Panc1 (cell line): ENCODE measurements at regions not wholly inside any gene's neighbourhood (a gene's known extent, or its start where the extent isn't known, plus 50 kb on each side); places are given as distances from the start of the nearest gene placed in this dataset.

Experiments
- ATAC-seq: fragments of 200-7000 bp; cut with Tn5 transposase; 2 replicates; pipeline ENCODE4 v1.9.1; 2020; ENCODE audit warnings: mild to moderate bottlenecking, moderate library complexity
- BruUV-seq: library from RNA; stranded (reverse); fragments of 400-500 nt; replicated peaks from 2 replicates; lab custom pipeline; 2021; lab: Mats Ljungman, UMichigan
- CTCF ChIA-PET: fragments of 300-600 bp; sonication (Branson Sonifier 250); formaldehyde crosslinking; loops from one replicate; lab custom pipeline; 2022; ENCODE audit warnings: antibody characterized with exemption; lab: Charles Lee
- POLR2A ChIA-PET: fragments of 300-600 bp; sonication (Branson Sonifier 250); formaldehyde crosslinking; loops from one replicate; lab custom pipeline; 2022; ENCODE audit warnings: antibody characterized with exemption; lab: Charles Lee
- DNase-seq: peaks from one replicate; pipeline ENCODE4 v3.0.0-alpha.2; 2010; ENCODE audit warnings: low read depth, low spot score
- H3K27ac ChIP-seq: 2 replicates; pipeline ENCODE4 v1.5.1; 2011; ENCODE audit warnings: mild to moderate bottlenecking, low read length, inconsistent platforms
- H3K27me3 ChIP-seq: fragments of 200-500 bp; sonication (Bioruptor generic); 2 replicates; pipeline ENCODE4 v1.6.0; 2014; ENCODE audit warnings: low read length, inconsistent platforms; ENCODE audit not compliant: control insufficient read depth, insufficient read depth
- H3K36me3 ChIP-seq: fragments of 200-500 bp; sonication (Bioruptor generic); 2 replicates; pipeline ENCODE4 v1.5.1; 2014; ENCODE audit warnings: inconsistent platforms, mild to moderate bottlenecking, low read length, moderate library complexity; ENCODE audit not compliant: control insufficient read depth, insufficient read depth
- H3K4me1 ChIP-seq: 2 replicates; pipeline ENCODE4 v1.5.1; 2011; ENCODE audit warnings: inconsistent platforms, mild to moderate bottlenecking, low read length, moderate library complexity; ENCODE audit not compliant: control insufficient read depth, insufficient read depth
- H3K4me3 ChIP-seq, 2 experiments: 2 replicates each; pipeline ENCODE4 v1.5.1; 2011 to 2012; ENCODE audit warnings: low read depth in 2 of 2, low read length in 2 of 2, mild to moderate bottlenecking in 2 of 2, inconsistent platforms in 1 of 2, moderate library complexity in 1 of 2
- H3K9me3 ChIP-seq: fragments of 200-500 bp; sonication (Bioruptor generic); 2 replicates; pipeline ENCODE4 v1.5.1; 2014; ENCODE audit warnings: low read depth, mild to moderate bottlenecking, inconsistent platforms, low read length, moderate library complexity; ENCODE audit not compliant: control insufficient read depth, insufficient read depth
- POLR2AphosphoS5 ChIP-seq: IDR thresholded peaks from 2 replicates; pipeline ENCODE4 v1.6.1; 2012; ENCODE audit warnings: mild to moderate bottlenecking, low read depth, low read length, moderate library complexity
- SIN3A ChIP-seq: IDR thresholded peaks from 2 replicates; pipeline ENCODE4 v1.6.1; 2012; ENCODE audit warnings: low read depth, mild to moderate bottlenecking, low read length, moderate library complexity, borderline replicate concordance; ENCODE audit not compliant: insufficient read depth
- TCF7L2 ChIP-seq: IDR thresholded peaks from 2 replicates; pipeline ENCODE4 v1.6.1; 2011; ENCODE audit warnings: mild to moderate bottlenecking, low read depth, low read length, inconsistent platforms
- in situ Hi-C: cut with HindIII; loops from 2 replicates; pipeline ENCODE4 v1.10.0; 2016; ENCODE audit warnings: low sequenced_read_pairs, low pct_unique_long_range_greater_than_20kb
- intact Hi-C: fragments of 100-400 bp; cut with micrococcal nuclease; formaldehyde crosslinking; loops from one replicate; pipeline ENCODE4 v1.10.0; 2022; ENCODE audit not compliant: unreplicated experiment
- TF ChIP-seq, protein P1 (sequence below), 2 experiments: IDR thresholded peaks; 2 replicates each; pipeline ENCODE4 v1.6.1; 2011 to 2012; ENCODE audit warnings: low read depth in 2 of 2, control low read depth in 1 of 2, low read length in 1 of 2, mild to moderate bottlenecking in 1 of 2, moderate library complexity in 1 of 2; ENCODE audit not compliant: insufficient read depth in 1 of 2
- TF ChIP-seq, protein P2 (sequence below): fragments of 450-650 bp; IDR thresholded peaks from 2 replicates; pipeline ENCODE4 v1.5.1; 2017; ENCODE audit warnings: mild to moderate bottlenecking

DNA sequence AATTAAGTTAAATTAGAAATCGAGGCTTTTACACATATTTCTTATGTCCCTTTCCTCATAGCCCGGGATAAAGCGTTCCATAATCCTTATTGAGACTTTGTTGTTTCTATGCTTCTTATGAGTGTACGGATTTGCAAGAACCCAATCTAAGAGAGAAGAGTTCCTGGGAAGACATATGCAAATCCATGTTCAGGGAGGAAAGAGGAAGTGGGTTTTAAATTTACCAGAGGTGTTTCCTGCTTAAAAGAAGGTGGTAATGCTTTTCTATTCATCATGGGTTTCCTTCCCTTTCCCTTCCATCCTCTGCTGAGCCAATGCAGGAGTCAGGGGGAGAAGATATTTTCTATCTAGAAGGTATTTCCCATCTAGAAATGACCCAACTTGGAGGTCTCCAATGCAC is 345.8 kb downstream of the ZNF516 start:
- H3K27me3 ChIP-seq = peaks cover 3% of the 10 kb centered on the region; the same call in 1 of the 2 replicates
- in situ Hi-C loops (no loop called here), intact Hi-C loops (no loop called here)
- no peak for DNase-seq
- TF ChIP-seq SIN3A (no peak), POLR2AphosphoS5 (no peak), TCF7L2 (no peak)
- TF ChIP-seq, protein P1, sequence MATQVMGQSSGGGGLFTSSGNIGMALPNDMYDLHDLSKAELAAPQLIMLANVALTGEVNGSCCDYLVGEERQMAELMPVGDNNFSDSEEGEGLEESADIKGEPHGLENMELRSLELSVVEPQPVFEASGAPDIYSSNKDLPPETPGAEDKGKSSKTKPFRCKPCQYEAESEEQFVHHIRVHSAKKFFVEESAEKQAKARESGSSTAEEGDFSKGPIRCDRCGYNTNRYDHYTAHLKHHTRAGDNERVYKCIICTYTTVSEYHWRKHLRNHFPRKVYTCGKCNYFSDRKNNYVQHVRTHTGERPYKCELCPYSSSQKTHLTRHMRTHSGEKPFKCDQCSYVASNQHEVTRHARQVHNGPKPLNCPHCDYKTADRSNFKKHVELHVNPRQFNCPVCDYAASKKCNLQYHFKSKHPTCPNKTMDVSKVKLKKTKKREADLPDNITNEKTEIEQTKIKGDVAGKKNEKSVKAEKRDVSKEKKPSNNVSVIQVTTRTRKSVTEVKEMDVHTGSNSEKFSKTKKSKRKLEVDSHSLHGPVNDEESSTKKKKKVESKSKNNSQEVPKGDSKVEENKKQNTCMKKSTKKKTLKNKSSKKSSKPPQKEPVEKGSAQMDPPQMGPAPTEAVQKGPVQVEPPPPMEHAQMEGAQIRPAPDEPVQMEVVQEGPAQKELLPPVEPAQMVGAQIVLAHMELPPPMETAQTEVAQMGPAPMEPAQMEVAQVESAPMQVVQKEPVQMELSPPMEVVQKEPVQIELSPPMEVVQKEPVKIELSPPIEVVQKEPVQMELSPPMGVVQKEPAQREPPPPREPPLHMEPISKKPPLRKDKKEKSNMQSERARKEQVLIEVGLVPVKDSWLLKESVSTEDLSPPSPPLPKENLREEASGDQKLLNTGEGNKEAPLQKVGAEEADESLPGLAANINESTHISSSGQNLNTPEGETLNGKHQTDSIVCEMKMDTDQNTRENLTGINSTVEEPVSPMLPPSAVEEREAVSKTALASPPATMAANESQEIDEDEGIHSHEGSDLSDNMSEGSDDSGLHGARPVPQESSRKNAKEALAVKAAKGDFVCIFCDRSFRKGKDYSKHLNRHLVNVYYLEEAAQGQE (IDR thresholded peaks at IDR 0.05; ENCODE audit: insufficient read depth in 1 of 2, low read depth in 2 of 2, low read length in 1 of 2) = no peak
- TF ChIP-seq, protein P2, sequence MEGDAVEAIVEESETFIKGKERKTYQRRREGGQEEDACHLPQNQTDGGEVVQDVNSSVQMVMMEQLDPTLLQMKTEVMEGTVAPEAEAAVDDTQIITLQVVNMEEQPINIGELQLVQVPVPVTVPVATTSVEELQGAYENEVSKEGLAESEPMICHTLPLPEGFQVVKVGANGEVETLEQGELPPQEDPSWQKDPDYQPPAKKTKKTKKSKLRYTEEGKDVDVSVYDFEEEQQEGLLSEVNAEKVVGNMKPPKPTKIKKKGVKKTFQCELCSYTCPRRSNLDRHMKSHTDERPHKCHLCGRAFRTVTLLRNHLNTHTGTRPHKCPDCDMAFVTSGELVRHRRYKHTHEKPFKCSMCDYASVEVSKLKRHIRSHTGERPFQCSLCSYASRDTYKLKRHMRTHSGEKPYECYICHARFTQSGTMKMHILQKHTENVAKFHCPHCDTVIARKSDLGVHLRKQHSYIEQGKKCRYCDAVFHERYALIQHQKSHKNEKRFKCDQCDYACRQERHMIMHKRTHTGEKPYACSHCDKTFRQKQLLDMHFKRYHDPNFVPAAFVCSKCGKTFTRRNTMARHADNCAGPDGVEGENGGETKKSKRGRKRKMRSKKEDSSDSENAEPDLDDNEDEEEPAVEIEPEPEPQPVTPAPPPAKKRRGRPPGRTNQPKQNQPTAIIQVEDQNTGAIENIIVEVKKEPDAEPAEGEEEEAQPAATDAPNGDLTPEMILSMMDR = no peak
- no peaks in the 10 kb centered on the region for H3K9me3 ChIP-seq
- no peaks in the 10 kb centered on the region for H3K4me1 ChIP-seq
- no peaks in the 10 kb centered on the region for H3K36me3 ChIP-seq
- no peak overlapping the region for H3K27ac ChIP-seq
- H3K4me3 ChIP-seq = no peak overlapping the region
- ATAC-seq = no peak
- ChIA-PET CTCF (no interaction called here), POLR2A (no interaction called here)
- no TSS peak for BruUV-seq

DNA sequence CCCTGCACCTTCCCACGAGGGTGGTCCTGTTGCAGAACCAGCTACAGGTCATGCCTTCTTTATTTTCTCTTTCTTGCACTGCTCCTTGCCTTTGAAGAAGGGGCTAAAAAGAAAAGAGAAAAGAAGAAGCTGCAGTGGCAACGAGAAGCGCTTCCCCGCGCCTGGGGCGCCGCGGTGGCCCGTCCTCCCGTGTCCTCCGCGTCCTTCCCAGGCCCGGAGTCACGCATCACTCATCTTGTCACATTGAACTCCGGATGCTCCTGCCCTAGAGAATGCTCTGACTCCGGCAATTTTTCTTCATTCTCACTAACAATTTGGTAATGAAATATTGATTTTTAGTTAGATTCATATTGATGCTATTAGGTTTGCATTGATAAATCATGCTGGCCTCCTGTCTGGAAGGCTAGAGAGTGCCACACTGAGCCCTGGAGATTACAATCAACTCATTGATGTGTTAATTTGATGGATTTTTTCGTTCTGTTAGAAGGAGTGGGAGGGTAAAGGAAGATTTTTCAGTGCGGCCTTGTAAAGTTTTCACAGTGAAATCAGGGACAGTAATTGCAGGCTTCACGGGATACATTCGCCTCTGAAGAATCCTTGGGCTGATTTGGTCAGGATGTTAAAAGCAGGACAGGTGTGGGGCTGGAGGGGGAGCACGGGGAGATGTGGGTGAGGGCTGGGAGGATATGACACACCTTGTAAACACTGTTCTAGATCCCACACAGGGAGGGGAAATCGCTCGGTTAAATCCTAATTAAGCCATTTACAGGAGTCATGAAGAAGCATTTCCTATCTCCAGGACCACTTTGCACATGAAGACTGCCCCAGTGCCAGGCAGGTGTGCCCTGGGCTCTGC is 349.3 kb downstream of the ZNF516 start:
- intact Hi-C loops (no loop called here), in situ Hi-C loops (no loop called here)
- Histone ChIP-seq H3K4me3 (no peak overlapping the region), H3K27me3 (peaks cover 3% of the 10 kb centered on the region; the same call in 1 of the 2 replicates), H3K36me3 (no peaks in the 10 kb centered on the region), H3K27ac (no peak overlapping the region), H3K9me3 (no peaks in the 10 kb centered on the region), H3K4me1 (no peaks in the 10 kb centered on the region)
- ChIA-PET POLR2A (no interaction called here), CTCF (no interaction called here)
- TF ChIP-seq, protein P2 = no peak
- TF ChIP-seq TCF7L2 = no peak
- TF ChIP-seq, protein P1 (IDR thresholded peaks at IDR 0.05; ENCODE audit: insufficient read depth in 1 of 2, low read depth in 2 of 2, low read length in 1 of 2) = no peak
- BruUV-seq = no TSS peak
- ATAC-seq (no peak), DNase-seq (no peak)
